HG03571 (cell line): ENCODE measurements at regions not wholly inside any gene's neighbourhood (a gene's known extent, or its start where the extent isn't known, plus 50 kb on each side); places are given as distances from the start of the nearest gene placed in this dataset.
"Not testable (repeated sequence)": the region's sequence is repeated elsewhere in the genome, so short reads cannot be mapped to it uniquely, and the experiment has no call there.

Experiments used
- ATAC-seq: cut with Tn5 transposase; IDR thresholded peaks from one replicate; pipeline ENCODE4 v1.9.1; 2021; ENCODE audit not compliant: unreplicated experiment

GRCh38 chr22:23384431-23384830 lies 195.7 kb downstream of the IGLL1 start:
- ATAC-seq: no peak

GRCh38 chr22:23383491-23384361 lies 196.4 kb downstream of the IGLL1 start:
- no peak for ATAC-seq

GRCh38 chr22:23382428-23383218 lies 197.5 kb downstream of the IGLL1 start:
- ATAC-seq: no peak

- no peak for ATAC-seq
These were observed 198.2 kb downstream of the IGLL1 start for GRCh38 chr22:23381661-23382427.

GRCh38 chr22:23380911-23381310 lies 199.2 kb downstream of the IGLL1 start:
- ATAC-seq: no peak

GRCh38 chr22:23380230-23380573 lies 199.9 kb downstream of the IGLL1 start:
- no peak for ATAC-seq

GRCh38 chr22:23379540-23380229 lies 199.4 kb downstream of the BCR start:
- not testable (repeated sequence) for ATAC-seq

- no peak for ATAC-seq
These were observed 197.5 kb downstream of the BCR start for GRCh38 chr22:23377767-23378166.

GRCh38 chr22:23376256-23376655 lies 195.9 kb downstream of the BCR start:
- no peak for ATAC-seq

GRCh38 chr22:23375031-23375827 lies 194.9 kb downstream of the BCR start:
- ATAC-seq: no peak

- ATAC-seq: no peak
These were observed 193.3 kb downstream of the BCR start for GRCh38 chr22:23373601-23374000.

- ATAC-seq: no peak
These were observed 189.9 kb downstream of the BCR start for GRCh38 chr22:23370251-23370650.

GRCh38 chr22:23369054-23369685 lies 188.9 kb downstream of the BCR start:
- ATAC-seq: no peak
